ENCODE measurements at regions not wholly inside any gene's neighbourhood (a gene's known extent, or its start where the extent isn't known, plus 50 kb on each side); places are given as distances from the start of the nearest gene placed in this dataset.

- no peaks in the 10 kb centered on the region for H3K36me3 ChIP-seq (ENCODE audit: control insufficient read depth, insufficient read depth, low read length)
- no peak for DNase-seq (ENCODE audit: extremely low read depth, insufficient read length)
- no peaks in the 10 kb centered on the region for H3K27me3 ChIP-seq (replicated peaks; ENCODE audit: control insufficient read depth, insufficient read depth, low read length)
- H3K4me3 ChIP-seq (replicated peaks; ENCODE audit: low read depth, low read length) = no peak overlapping the region
- no peak for TF ChIP-seq CTCF (IDR thresholded peaks at IDR 0.05; ENCODE audit: insufficient read depth, low read length, poor library complexity, severe bottlenecking)
Measured at GRCh38 chr3:66675366-66675765, 174.5 kb upstream of the LRIG1 start.

DNA sequence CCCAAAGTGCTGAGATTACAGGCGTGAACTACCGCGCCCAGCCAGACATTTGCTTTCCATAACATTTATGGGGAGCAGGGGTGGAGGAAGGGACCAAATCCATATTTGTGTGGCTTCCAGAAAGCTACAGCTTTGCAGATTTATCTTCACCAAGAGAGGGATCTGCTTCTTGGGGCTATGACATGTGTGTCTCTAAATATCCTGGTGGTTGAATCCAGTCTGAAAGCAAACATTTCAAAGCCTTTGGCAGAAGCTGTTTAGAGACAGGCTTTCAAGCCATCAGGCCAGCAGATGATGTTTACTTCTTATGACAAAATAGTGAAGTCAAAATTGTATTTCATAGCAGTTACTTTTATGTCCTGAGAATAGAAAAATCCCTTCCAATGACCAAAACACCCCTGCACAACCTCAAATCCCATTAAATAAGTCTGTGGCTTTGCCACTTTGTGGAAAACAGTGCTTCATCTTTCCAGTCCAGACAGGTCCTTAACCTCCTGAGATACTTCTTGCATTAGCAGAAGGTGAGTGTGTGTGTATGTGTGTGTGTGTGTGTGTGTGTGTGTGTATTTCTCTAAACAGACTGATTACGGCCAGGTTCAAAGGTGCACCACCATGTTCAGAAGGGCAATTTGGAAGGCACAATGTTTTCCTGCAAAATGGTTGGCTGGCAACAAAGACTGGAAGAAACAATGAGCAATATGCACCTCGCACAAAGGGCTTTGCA, 191.4 kb upstream of the LRIG1 start:
- no peak for DNase-seq (ENCODE audit: extremely low read depth, insufficient read length)
- no peaks in the 10 kb centered on the region; the same call in none of the 2 replicates for H3K27me3 ChIP-seq (replicated peaks; ENCODE audit: control insufficient read depth, insufficient read depth, low read length)
- H3K36me3 ChIP-seq (ENCODE audit: control insufficient read depth, insufficient read depth, low read length) = no peaks in the 10 kb centered on the region
- H3K4me3 ChIP-seq (replicated peaks; ENCODE audit: low read depth, low read length) = no peak overlapping the region
- TF ChIP-seq CTCF (IDR thresholded peaks at IDR 0.05; ENCODE audit: insufficient read depth, low read length, poor library complexity, severe bottlenecking) = no peak

- TF ChIP-seq CTCF (IDR thresholded peaks at IDR 0.05; ENCODE audit: insufficient read depth, low read length, poor library complexity, severe bottlenecking) = no peak
- Histone ChIP-seq H3K27me3 (replicated peaks; ENCODE audit: control insufficient read depth, insufficient read depth, low read length) (no peaks in the 10 kb centered on the region; the same call in none of the 2 replicates), H3K4me3 (replicated peaks; ENCODE audit: low read depth, low read length) (no peak overlapping the region), H3K36me3 (ENCODE audit: control insufficient read depth, insufficient read depth, low read length) (no peaks in the 10 kb centered on the region)
- no peak for DNase-seq (ENCODE audit: extremely low read depth, insufficient read length)
Measured at GRCh38 chr3:66692766-66693150, 191.9 kb upstream of the LRIG1 start.

DNA sequence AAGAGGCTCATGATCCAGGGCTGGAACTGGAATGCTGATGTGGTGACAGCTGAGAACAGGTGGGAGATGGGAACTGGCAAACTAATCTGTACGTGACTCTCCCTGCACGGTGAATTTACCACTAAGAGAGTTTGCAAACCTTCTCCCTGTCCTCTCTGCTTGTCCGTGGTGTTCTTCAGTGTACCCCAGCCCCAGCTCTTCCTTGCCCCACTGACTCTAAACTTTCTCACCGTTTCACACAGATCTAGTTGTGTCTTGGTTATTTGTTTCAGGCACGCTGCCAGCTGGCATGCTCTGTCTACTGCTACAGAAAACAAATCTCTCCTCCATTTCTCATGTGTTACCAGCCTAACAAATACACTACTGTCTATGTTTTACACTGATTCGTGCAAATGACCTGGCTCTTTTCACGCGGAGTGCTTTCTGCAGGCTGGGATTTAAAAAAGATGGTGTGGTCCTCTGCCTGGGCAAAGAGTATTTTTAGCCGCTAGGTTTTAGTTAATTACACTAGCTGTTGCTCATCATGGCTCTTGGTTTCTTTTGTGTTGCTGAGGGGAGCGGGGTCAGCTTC, 192.7 kb upstream of the LRIG1 start:
- DNase-seq (ENCODE audit: extremely low read depth, insufficient read length) = no peak
- Histone ChIP-seq H3K36me3 (ENCODE audit: control insufficient read depth, insufficient read depth, low read length) (no peaks in the 10 kb centered on the region), H3K27me3 (replicated peaks; ENCODE audit: control insufficient read depth, insufficient read depth, low read length) (no peaks in the 10 kb centered on the region; the same call in none of the 2 replicates), H3K4me3 (replicated peaks; ENCODE audit: low read depth, low read length) (no peak overlapping the region)
- TF ChIP-seq CTCF (IDR thresholded peaks at IDR 0.05; ENCODE audit: insufficient read depth, low read length, poor library complexity, severe bottlenecking) = no peak

DNA sequence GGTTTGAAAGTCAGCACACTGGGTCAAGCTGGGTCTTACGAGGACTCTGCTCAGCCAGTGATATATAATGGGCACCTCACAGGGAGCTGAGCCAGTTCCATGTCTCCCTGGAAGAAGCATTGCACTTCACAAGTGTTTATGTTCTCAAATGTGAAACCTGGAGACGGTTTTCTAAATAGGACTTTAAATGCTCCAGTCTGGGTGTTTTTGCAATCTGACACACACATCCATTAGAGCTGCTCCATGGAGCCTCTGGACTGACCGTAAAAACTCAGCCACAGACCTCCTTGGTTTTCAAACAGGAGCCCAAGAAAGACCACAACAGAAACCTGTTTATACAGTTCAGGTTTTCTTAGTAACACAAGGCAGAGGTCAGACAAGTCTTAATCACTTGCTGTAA, 201.3 kb upstream of the LRIG1 start:
- no peaks in the 10 kb centered on the region for H3K36me3 ChIP-seq (ENCODE audit: control insufficient read depth, insufficient read depth, low read length)
- no peak overlapping the region for H3K4me3 ChIP-seq (replicated peaks; ENCODE audit: low read depth, low read length)
- no peaks in the 10 kb centered on the region for H3K27me3 ChIP-seq (replicated peaks; ENCODE audit: control insufficient read depth, insufficient read depth, low read length)
- DNase-seq (ENCODE audit: extremely low read depth, insufficient read length) = no peak
- TF ChIP-seq CTCF (IDR thresholded peaks at IDR 0.05; ENCODE audit: insufficient read depth, low read length, poor library complexity, severe bottlenecking) = no peak

All from GM06990 (cell line).